GM23248 (cell line): ENCODE measurements at regions not wholly inside any gene's neighbourhood (a gene's known extent, or its start where the extent isn't known, plus 50 kb on each side); places are given as distances from the start of the nearest gene placed in this dataset.

Source experiments
- EZH2 ChIP-seq: fragments of 200-600 bp; sonication (generic); IDR thresholded peaks from 2 replicates; pipeline ENCODE4 v1.6.1; 2018; ENCODE audit warnings: antibody characterized with exemption, mild to moderate bottlenecking; ENCODE audit not compliant: insufficient read depth, poor library complexity, severe bottlenecking
- EZH2phosphoT487 ChIP-seq: fragments of 200-600 bp; sonication (generic); IDR thresholded peaks from 2 replicates; pipeline ENCODE4 v1.6.1; 2018; ENCODE audit warnings: antibody characterized with exemption, moderate library complexity, mild to moderate bottlenecking, low read depth; ENCODE audit not compliant: insufficient read depth

GRCh38 chr6:19479551-19479950 is 357.6 kb upstream of the ID4 start:
- TF ChIP-seq EZH2 (no peak), EZH2phosphoT487 (no peak)
